Smooth muscle cell (in vitro differentiated cells): ENCODE measurements at regions not wholly inside any gene's neighbourhood (a gene's known extent, or its start where the extent isn't known, plus 50 kb on each side); places are given as distances from the start of the nearest gene placed in this dataset.

ENCODE experiments used
- DNase-seq: peaks from one replicate; lab custom pipeline; 2025; ENCODE audit not compliant: unreplicated experiment; lab: John Stamatoyannopoulos, UW
- H2AFZ ChIP-seq: fragments of 200-600 bp; sonication (generic); 2 replicates; pipeline ENCODE4 v1.6.0; 2016; ENCODE audit warnings: antibody characterized with exemption, low read depth, mild to moderate bottlenecking
- H3F3A ChIP-seq: fragments of 200-600 bp; sonication (generic); 2 replicates; pipeline ENCODE4 v1.6.0; 2017; ENCODE audit warnings: antibody characterized with exemption, low read depth
- H3K27ac ChIP-seq: fragments of 200-600 bp; sonication (generic); 2 replicates; pipeline ENCODE4 v1.5.1; 2016; ENCODE audit warnings: low read depth, mild to moderate bottlenecking
- H3K27me3 ChIP-seq: fragments of 200-600 bp; sonication (generic); 2 replicates; pipeline ENCODE4 v1.6.1; 2016; ENCODE audit warnings: low read depth, mild to moderate bottlenecking
- H3K36me3 ChIP-seq: fragments of 200-600 bp; sonication (generic); 2 replicates; pipeline ENCODE4 v1.5.1; 2016; ENCODE audit warnings: low read depth
- H3K4me1 ChIP-seq: fragments of 200-600 bp; sonication (generic); 2 replicates; pipeline ENCODE4 v1.5.1; 2016; ENCODE audit warnings: low read depth
- H3K4me2 ChIP-seq: fragments of 200-600 bp; sonication (generic); 2 replicates; pipeline ENCODE4 v1.6.0; 2016; ENCODE audit warnings: mild to moderate bottlenecking
- H3K4me3 ChIP-seq: fragments of 200-600 bp; sonication (generic); 2 replicates; pipeline ENCODE4 v1.5.1; 2016; ENCODE audit warnings: mild to moderate bottlenecking
- H3K79me2 ChIP-seq: fragments of 200-600 bp; sonication (generic); 2 replicates; pipeline ENCODE4 v1.6.0; 2016; ENCODE audit warnings: low read depth, mild to moderate bottlenecking
- H3K9ac ChIP-seq: fragments of 200-600 bp; sonication (generic); 2 replicates; pipeline ENCODE4 v1.6.0; 2016; ENCODE audit warnings: low read depth
- H3K9me3 ChIP-seq: fragments of 200-600 bp; sonication (generic); replicated peaks from 2 replicates; pipeline ENCODE4 v1.5.1; 2016; ENCODE audit warnings: low read depth
- H4K20me1 ChIP-seq: fragments of 200-600 bp; sonication (generic); 2 replicates; pipeline ENCODE4 v1.6.0; 2016; ENCODE audit warnings: low read depth
- CTCF ChIP-seq: fragments of 200-600 bp; sonication (generic); IDR thresholded peaks from 2 replicates; pipeline ENCODE4 v1.5.1; 2017; ENCODE audit warnings: borderline replicate concordance, mild to moderate bottlenecking, antibody characterized with exemption; ENCODE audit not compliant: insufficient read depth, poor library complexity, severe bottlenecking
- WGBS: methylation state at CpG from one replicate; pipeline ENCODE4 v1.1.7; 2016; ENCODE audit warnings: low lambda C conversion rate; 5-methylcytosine and 5-hydroxymethylcytosine counted together

- no peaks in the 10 kb centered on the region for H3K36me3 ChIP-seq
- no peaks in the 10 kb centered on the region for H3F3A ChIP-seq
- no peak for TF ChIP-seq CTCF
- 89% methylated on average over 2 of the region's 2 CpGs for WGBS
- H3K27ac ChIP-seq, result no peak overlapping the region
- H3K27me3 ChIP-seq, result no peaks in the 10 kb centered on the region
- H4K20me1 ChIP-seq, result no peaks in the 10 kb centered on the region
- no peak for DNase-seq
- no peak overlapping the region for H3K4me3 ChIP-seq
- H3K9me3 ChIP-seq, result no peaks in the 10 kb centered on the region
- H3K9ac ChIP-seq, result no peak overlapping the region
- H3K79me2 ChIP-seq, result no peaks in the 10 kb centered on the region
- no peak overlapping the region for H3K4me2 ChIP-seq
- H3K4me1 ChIP-seq, result no peaks in the 10 kb centered on the region
- no peak overlapping the region for H2AFZ ChIP-seq
Measured at GRCh38 chr4:157964463-157964862, 208.4 kb downstream of the GASK1B start.

DNA sequence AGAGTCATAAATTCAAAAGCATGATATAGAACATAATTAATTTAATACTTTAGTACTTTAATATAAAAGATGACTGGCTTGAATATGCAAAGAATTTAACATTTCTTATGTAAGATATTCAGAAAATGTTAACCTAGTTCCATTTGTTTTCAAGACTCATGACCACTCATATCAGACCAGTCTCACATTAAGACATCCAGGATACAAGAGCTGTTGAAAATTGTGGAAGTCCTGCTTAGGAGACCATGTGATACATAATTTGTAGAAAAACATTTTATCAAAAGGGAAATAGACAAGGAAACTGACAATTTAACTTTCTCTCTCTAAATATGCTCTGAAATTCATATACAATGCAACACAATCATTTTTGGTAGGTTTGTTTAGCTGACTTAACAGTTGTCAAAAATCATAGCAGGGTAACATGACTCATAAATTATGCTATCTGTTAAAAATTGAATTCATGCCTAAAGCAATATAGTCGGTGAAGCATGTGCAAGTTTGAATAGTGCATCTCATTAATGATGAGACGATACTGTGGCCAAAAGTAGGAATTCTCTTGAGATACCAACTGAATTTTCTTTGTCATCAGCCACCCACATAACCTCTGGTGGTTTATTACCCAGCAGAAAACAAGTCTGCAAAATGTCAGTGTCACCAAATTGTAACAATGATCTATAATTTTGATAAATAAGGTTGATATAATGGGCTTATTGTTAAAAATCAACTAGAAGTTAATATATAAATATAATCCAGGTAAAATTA is 211.4 kb downstream of the GASK1B start:
- Histone ChIP-seq H3K27ac (no peak overlapping the region), H3K27me3 (no peaks in the 10 kb centered on the region), H3K4me2 (no peak overlapping the region), H4K20me1 (no peaks in the 10 kb centered on the region), H3K4me3 (no peak overlapping the region), H3K9ac (no peak overlapping the region), H2AFZ (no peak overlapping the region), H3F3A (no peaks in the 10 kb centered on the region), H3K79me2 (no peaks in the 10 kb centered on the region), H3K4me1 (no peaks in the 10 kb centered on the region), H3K9me3 (no peaks in the 10 kb centered on the region), H3K36me3 (no peaks in the 10 kb centered on the region)
- TF ChIP-seq CTCF, result no peak
- DNase-seq, result no peak
- 51% methylated on average over 2 of the region's 2 CpGs for WGBS

- no peak for TF ChIP-seq CTCF
- WGBS, result 90% methylated on average over 1 of the region's 1 CpG
- H4K20me1 ChIP-seq, result no peaks in the 10 kb centered on the region
Measured at GRCh38 chr4:157957905-157958304, 214.9 kb downstream of the GASK1B start.

DNA sequence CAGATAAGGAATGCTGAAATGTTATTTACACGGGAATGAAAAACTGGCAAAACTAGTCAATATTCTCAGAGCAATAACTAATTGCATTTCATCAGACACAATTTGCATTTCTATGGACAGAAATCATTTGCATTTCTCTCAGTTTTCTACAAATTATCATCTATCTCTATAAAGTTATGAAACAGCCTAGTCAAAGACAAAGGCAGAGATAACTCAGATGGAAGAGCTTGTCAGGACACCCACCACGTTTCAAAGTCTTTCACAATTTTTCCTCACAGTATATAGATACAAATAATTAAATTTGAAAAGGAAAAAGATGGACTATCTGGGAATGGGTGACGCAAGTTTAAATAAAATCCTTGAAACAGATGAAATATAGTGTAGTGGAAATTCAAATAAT is 230.8 kb downstream of the GASK1B start:
- Histone ChIP-seq H3K4me1 (no peaks in the 10 kb centered on the region), H3K27me3 (no peaks in the 10 kb centered on the region), H3K4me3 (no peak overlapping the region), H3K27ac (no peak overlapping the region), H3K9ac (no peak overlapping the region), H3K9me3 (no peaks in the 10 kb centered on the region), H3K79me2 (no peaks in the 10 kb centered on the region), H3K36me3 (no peaks in the 10 kb centered on the region), H4K20me1 (no peaks in the 10 kb centered on the region), H3F3A (no peaks in the 10 kb centered on the region), H2AFZ (no peak overlapping the region), H3K4me2 (no peak overlapping the region)
- WGBS, result 69% methylated on average over 3 of the region's 3 CpGs
- no peak for TF ChIP-seq CTCF
- DNase-seq, result no peak

More at GRCh38 chr4:157957905-157958304, 214.9 kb downstream of the GASK1B start:
- Histone ChIP-seq H3K4me2 (no peak overlapping the region), H3K9ac (no peak overlapping the region), H3K9me3 (no peaks in the 10 kb centered on the region), H3K27me3 (no peaks in the 10 kb centered on the region), H3K4me1 (no peaks in the 10 kb centered on the region), H3K36me3 (no peaks in the 10 kb centered on the region), H3K4me3 (no peak overlapping the region), H3K79me2 (no peaks in the 10 kb centered on the region), H2AFZ (no peak overlapping the region), H3K27ac (no peak overlapping the region), H3F3A (no peaks in the 10 kb centered on the region)
- no peak for DNase-seq
